ENCODE measurements at regions not wholly inside any gene's neighbourhood (a gene's known extent, or its start where the extent isn't known, plus 50 kb on each side); places are given as distances from the start of the nearest gene placed in this dataset.

DNA sequence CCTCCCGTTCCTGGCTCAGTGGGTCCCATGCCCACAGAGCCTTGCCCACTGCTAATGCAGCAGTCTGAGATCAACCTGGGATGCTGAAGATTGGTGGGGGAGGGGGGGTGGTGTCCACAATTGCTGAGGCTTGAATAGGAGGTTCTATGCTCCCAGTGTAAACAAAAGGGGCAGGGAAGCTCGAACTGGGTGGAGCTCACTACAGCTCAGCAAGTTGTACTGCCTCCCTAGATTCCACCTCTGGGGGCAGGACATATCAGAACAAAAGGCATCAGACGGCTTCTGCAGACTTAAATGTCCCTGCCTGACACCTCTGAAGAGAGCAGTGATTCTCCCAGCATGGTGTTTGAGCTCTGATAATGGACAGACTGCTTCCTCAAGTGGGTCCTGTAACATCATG, 885.6 kb upstream of the COX7C start:
- no peak for TF ChIP-seq RNF2 (conservative IDR thresholded peaks at IDR 0.05; ENCODE audit: low read depth)
- TF ChIP-seq POLR2A (IDR thresholded peaks at IDR 0.05; ENCODE audit: insufficient read depth in 1 of 2, low read depth in 2 of 2, low read length in 2 of 2): no peak
- TF ChIP-seq ZNF256 (CRISPR knock-in tag; conservative IDR thresholded peaks at IDR 0.05): no peak
- TF ChIP-seq ZFY (CRISPR knock-in tag; IDR thresholded peaks at IDR 0.05): no peak
- TF ChIP-seq, protein P1, sequence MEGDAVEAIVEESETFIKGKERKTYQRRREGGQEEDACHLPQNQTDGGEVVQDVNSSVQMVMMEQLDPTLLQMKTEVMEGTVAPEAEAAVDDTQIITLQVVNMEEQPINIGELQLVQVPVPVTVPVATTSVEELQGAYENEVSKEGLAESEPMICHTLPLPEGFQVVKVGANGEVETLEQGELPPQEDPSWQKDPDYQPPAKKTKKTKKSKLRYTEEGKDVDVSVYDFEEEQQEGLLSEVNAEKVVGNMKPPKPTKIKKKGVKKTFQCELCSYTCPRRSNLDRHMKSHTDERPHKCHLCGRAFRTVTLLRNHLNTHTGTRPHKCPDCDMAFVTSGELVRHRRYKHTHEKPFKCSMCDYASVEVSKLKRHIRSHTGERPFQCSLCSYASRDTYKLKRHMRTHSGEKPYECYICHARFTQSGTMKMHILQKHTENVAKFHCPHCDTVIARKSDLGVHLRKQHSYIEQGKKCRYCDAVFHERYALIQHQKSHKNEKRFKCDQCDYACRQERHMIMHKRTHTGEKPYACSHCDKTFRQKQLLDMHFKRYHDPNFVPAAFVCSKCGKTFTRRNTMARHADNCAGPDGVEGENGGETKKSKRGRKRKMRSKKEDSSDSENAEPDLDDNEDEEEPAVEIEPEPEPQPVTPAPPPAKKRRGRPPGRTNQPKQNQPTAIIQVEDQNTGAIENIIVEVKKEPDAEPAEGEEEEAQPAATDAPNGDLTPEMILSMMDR (CRISPR knock-in tag; IDR thresholded peaks at IDR 0.05): no peak
- no peak for TF ChIP-seq CBX5 (CRISPR knock-in tag; IDR thresholded peaks at IDR 0.05; ENCODE audit: borderline replicate concordance)
- no peak for TF ChIP-seq MAZ (IDR thresholded peaks at IDR 0.05; ENCODE audit: borderline replicate concordance, low read depth, low read length)
- no peak for TF ChIP-seq MAZ (CRISPR knock-in tag; IDR thresholded peaks at IDR 0.05; ENCODE audit: low read depth)
- no peak for TF ChIP-seq ARHGAP35 (CRISPR knock-in tag; IDR thresholded peaks at IDR 0.05; ENCODE audit: borderline replicate concordance)
- TF ChIP-seq, protein P2, sequence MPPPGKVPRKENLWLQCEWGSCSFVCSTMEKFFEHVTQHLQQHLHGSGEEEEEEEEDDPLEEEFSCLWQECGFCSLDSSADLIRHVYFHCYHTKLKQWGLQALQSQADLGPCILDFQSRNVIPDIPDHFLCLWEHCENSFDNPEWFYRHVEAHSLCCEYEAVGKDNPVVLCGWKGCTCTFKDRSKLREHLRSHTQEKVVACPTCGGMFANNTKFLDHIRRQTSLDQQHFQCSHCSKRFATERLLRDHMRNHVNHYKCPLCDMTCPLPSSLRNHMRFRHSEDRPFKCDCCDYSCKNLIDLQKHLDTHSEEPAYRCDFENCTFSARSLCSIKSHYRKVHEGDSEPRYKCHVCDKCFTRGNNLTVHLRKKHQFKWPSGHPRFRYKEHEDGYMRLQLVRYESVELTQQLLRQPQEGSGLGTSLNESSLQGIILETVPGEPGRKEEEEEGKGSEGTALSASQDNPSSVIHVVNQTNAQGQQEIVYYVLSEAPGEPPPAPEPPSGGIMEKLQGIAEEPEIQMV (CRISPR knock-in tag; IDR thresholded peaks at IDR 0.05; ENCODE audit: low read depth): no peak
- no peak for TF ChIP-seq ZNF558 (CRISPR knock-in tag; IDR thresholded peaks at IDR 0.05; ENCODE audit: borderline replicate concordance)
- no peak for TF ChIP-seq ZNF335 (CRISPR knock-in tag; IDR thresholded peaks at IDR 0.05)

Data from HepG2 (cell line).